SU-DHL-6 (cell line): ENCODE measurements at regions not wholly inside any gene's neighbourhood (a gene's known extent, or its start where the extent isn't known, plus 50 kb on each side); places are given as distances from the start of the nearest gene placed in this dataset.

Source experiments
- CTCF ChIP-seq: fragments of 200-600 bp; sonication (generic); IDR thresholded peaks from one replicate; pipeline ENCODE4 v1.5.1; 2017; ENCODE audit warnings: antibody characterized with exemption, mild to moderate bottlenecking, low read length, moderate library complexity; ENCODE audit not compliant: insufficient read depth, poor library complexity, severe bottlenecking
- EZH2phosphoT487 ChIP-seq: fragments of 200-600 bp; sonication (generic), shearing (Covaris generic); conservative IDR thresholded peaks from 2 replicates; pipeline ENCODE4 v1.6.1; 2018; ENCODE audit warnings: mild to moderate bottlenecking, antibody characterized with exemption, low read length, moderate library complexity, mixed read lengths

- no peak for TF ChIP-seq CTCF
- no peak for TF ChIP-seq EZH2phosphoT487
Observed at GRCh38 chr1:229970714-229971113, 96.3 kb upstream of the GALNT2 start.
